HG03095 (cell line): ENCODE measurements at regions not wholly inside any gene's neighbourhood (a gene's known extent, or its start where the extent isn't known, plus 50 kb on each side); places are given as distances from the start of the nearest gene placed in this dataset.
"Not testable (repeated sequence)": the region's sequence is repeated elsewhere in the genome, so short reads cannot be mapped to it uniquely, and the experiment has no call there.

Experiments used
- ATAC-seq: cut with Tn5 transposase; IDR thresholded peaks from one replicate; pipeline ENCODE4 v1.9.1; 2021; ENCODE audit warnings: moderate library complexity; ENCODE audit not compliant: unreplicated experiment

DNA sequence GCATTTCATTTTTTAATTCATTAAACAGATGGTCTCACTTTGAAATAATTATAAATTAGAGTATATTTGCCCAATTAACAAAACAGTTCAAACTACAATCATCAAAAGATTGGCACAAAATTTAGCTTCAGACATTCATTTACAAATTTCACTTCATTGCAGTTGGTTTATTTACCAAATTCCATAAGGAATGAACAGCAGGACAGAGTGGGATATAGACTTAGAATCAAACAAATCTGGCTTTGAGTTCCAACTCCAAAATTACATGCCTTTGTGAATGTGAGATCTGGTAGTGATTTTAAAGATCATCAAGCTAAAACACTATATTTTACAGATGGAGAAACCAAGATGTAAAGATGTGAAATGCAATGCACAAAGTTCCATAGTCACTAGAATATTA is 310.7 kb upstream of the CNTN5 start:
- ATAC-seq = no peak

DNA sequence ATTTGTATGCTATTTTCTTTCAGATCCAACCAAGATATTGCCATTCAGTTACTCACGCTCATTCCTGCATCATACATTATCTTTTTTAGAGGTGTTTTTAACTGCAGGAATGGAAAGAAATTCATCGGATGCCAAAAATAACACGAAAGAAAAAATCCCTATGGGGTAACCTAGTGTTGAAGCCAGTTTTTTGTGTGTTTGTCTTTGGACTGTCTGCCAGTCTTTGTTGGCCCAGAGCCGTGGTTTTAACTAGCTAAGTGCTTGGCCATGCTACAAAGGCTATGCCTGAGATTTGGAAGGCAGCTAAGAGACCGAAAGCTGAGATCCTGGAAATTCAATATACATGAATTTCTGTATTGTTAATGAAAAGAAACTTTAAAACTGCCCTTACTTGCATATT is 309.8 kb upstream of the CNTN5 start:
- ATAC-seq = no peak

- no peak for ATAC-seq
These were observed 299.8 kb upstream of the CNTN5 start for GRCh38 chr11:98720951-98721350.

DNA sequence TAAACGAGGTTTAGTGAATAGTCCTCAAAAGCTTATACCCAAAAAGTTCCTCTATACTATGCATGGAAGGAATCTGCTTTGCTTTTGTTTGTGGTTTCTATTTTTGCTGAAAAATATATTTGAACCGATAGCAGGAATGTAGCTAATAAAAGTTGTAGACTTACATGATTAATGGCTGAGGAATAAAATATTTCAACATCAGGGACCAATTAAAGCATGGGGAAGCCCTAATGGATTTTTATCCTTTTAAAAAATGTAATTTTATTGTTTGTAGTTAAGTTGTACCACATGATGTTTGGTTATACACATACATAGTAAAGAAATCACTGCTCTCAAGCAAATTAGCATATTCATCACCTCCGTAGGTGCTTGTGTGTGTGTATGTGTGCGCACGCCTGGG is 295.3 kb upstream of the CNTN5 start:
- ATAC-seq = no peak

DNA sequence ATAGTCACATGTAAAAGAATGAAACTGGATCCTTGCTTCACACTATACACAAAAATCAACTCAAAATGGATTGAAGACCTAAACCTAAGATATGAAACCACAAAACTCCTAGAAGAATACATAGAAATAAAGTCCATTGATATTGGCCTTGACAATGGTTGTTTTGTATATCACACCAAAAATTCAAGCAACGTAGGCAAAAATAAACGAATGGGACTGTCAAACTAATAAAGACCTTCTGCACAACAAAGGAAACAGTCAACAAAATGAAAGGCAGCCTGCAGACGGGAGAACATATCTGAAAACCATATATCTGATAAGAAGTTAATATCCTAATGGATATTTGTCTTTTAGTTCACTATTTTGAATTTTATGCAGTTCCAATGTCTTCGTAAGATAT is 292.3 kb upstream of the CNTN5 start:
- ATAC-seq = no peak

GRCh38 chr11:98729118-98729517 is 291.6 kb upstream of the CNTN5 start:
- no peak for ATAC-seq

GRCh38 chr11:98732947-98733346 is 287.8 kb upstream of the CNTN5 start:
- no peak for ATAC-seq

DNA sequence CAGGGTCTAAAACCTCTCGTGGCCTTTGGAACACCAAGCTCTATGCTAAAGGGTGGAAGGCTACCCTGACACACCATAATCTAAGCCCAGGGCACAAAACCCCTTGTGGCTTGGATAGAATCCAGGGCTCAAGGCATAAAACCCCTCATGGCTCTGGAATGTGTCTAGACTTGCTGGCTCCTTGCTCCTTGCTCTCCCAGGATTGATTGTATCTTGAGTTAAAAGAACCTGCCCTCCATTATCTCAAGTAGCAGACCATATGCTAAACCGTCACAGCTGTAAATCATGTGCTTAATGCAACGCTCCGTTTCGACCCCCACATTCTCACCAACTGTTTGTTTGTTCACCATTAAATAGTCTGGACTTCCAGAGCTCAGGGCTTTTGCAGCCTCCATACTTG is 287.4 kb upstream of the CNTN5 start:
- not testable (repeated sequence) for ATAC-seq

DNA sequence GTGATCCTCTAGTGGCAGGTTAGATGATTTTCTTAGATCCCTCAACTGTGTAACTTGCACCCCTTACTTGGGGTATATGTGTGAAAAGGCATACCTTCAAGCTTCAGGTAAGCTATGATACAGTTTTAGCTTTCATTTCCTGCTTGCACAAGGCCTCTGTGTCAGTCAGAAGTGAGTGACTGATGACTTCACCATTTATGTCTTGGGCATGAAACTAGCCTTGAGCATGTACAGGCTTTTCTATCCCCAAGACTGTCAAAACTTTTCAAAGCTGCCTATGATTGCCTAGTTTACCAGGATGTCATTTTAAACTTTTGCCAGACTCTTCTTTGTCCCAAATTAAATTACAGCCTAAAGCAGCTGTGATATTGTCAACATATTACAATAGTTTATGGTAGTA is 286.1 kb upstream of the CNTN5 start:
- no peak for ATAC-seq

DNA sequence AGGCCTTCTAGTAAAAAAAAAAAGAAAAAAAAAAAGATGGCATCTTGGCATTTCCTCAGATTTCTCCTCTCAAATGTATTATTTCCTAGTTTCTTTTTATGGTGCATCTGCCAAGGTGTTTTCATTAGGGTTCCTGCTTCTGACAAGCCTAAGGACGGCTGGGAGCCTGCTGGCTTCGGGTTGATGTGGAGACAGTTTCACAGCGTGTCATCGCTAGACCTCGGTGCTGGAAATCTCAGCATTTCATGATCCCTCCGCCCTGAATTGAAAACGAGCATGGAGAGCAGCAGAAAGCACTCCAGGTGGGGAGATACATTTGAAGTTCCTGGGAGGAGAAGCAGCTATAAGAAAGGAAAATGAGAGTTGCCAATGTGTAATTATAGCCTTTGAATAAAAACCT is 283.9 kb upstream of the CNTN5 start:
- ATAC-seq = no peak

GRCh38 chr11:98740321-98740720 is 280.4 kb upstream of the CNTN5 start:
- ATAC-seq = no peak

GRCh38 chr11:98763446-98763845 is 257.3 kb upstream of the CNTN5 start:
- not testable (repeated sequence) for ATAC-seq

- ATAC-seq = no peak
These were observed 253.8 kb upstream of the CNTN5 start for GRCh38 chr11:98766903-98767302.

- ATAC-seq = not testable (repeated sequence)
These were observed 250.7 kb upstream of the CNTN5 start for GRCh38 chr11:98770046-98770445.

- ATAC-seq = no peak
These were observed 249.0 kb upstream of the CNTN5 start for GRCh38 chr11:98771791-98772190.

- ATAC-seq = no peak
These were observed 247.9 kb upstream of the CNTN5 start for GRCh38 chr11:98772893-98773292.

- no peak for ATAC-seq
These were observed 227.5 kb upstream of the CNTN5 start for GRCh38 chr11:98793276-98793675.

DNA sequence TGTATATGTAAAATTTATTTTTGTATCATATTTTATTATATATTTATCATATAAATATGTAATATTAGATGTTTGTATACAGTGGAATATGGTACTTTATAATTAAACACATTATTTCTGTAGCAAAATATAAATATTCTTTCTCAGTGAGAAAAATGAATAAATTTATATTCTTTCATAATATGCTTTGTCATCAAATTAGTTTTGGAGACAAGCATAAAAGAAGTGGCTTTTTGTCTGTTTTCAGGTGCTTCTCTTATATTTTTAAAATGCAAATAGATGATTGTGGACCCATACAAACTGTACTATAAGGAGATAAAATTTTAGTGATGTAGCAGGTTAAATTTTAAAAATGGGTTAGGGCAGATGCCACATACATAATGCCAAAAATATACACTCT is 222.4 kb upstream of the CNTN5 start:
- ATAC-seq = no peak

DNA sequence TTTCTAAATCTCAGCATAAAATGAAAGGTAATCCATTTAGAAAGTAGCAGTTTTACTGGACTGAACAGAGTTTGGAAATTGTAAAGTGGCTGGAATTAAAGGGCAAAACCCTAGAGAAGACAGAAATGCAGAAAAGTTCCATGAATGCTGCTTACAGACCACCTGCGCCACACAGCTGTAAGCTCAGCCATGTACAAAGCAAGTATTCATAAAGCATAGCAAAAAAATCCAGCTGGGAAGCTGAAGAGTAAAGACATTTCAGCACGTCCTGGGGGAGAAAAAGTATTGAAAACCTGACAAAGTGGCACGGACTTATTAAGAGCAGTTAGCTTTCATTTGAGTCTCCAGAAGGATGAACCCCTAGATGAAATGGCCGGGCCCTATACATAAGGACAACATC is 220.1 kb upstream of the CNTN5 start:
- ATAC-seq = no peak

- ATAC-seq = no peak
These were observed 191.6 kb upstream of the CNTN5 start for GRCh38 chr11:98828986-98829708.

DNA sequence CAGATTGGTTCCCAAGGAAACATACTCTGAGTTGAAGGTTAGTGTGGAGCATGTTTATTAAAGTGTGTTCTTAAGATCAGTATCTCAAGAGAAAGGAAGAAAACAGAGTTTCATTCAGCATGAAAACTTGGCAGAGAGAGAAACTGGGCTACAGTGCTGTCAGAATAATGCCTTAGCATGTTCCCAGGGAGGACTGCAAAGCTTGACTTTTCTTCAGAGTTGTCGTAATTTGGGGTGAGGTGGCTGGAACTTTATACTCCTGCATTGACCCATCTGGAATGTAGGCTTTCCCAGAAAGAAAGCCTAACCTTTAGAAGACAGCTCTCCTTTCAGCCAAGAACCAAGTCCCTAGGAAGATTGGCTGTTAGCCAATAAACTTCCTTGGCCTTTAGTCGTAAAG is 190.8 kb upstream of the CNTN5 start:
- no peak for ATAC-seq

GRCh38 chr11:98834776-98835175 is 186.0 kb upstream of the CNTN5 start:
- no peak for ATAC-seq

DNA sequence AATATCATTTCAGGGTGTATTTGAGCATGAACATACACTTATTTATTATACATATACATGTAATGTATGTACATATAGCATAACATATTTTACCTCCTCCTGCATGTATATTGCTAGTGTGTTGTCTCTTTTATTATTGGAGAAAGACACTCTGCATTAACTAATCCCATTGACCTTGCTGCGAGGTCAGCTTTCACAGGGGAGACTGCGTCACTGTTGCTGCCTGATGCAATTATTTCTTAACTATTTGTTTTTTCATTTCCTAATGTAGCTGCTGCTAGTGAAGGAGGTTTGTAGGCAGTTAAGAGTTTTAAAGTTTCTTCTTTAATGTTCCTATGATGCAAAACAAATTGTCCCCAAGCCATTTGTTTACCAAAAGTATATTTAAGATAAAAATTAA is 185.4 kb upstream of the CNTN5 start:
- no peak for ATAC-seq
